NCI-H226 (cell line): ENCODE measurements at regions not wholly inside any gene's neighbourhood (a gene's known extent, or its start where the extent isn't known, plus 50 kb on each side); places are given as distances from the start of the nearest gene placed in this dataset.

Experiments used
- DNase-seq: peaks from one replicate; pipeline ENCODE4 v3.0.0-alpha.2; 2015

- DNase-seq: no peak
These were observed 260.7 kb upstream of the KLHL29 start for GRCh38 chr2:23124214-23124750.

- DNase-seq: no peak
These were observed 257.5 kb upstream of the KLHL29 start for GRCh38 chr2:23127465-23127864.

- no peak for DNase-seq
These were observed 256.2 kb upstream of the KLHL29 start for GRCh38 chr2:23128684-23129292.

- DNase-seq: no peak
These were observed 253.9 kb upstream of the KLHL29 start for GRCh38 chr2:23131066-23131575.

GRCh38 chr2:23132000-23132399 is 253.0 kb upstream of the KLHL29 start:
- DNase-seq: no peak

- DNase-seq: no peak
These were observed 252.0 kb upstream of the KLHL29 start for GRCh38 chr2:23132823-23133595.

- DNase-seq: no peak
These were observed 250.3 kb upstream of the KLHL29 start for GRCh38 chr2:23134726-23135125.

- peak; percentile 40 for DNase-seq
These were observed 249.4 kb upstream of the KLHL29 start for GRCh38 chr2:23135481-23136100.

GRCh38 chr2:23137166-23137565 is 247.8 kb upstream of the KLHL29 start:
- DNase-seq: no peak

GRCh38 chr2:23138701-23139100 is 246.3 kb upstream of the KLHL29 start:
- DNase-seq: no peak

GRCh38 chr2:23145460-23145859 is 239.5 kb upstream of the KLHL29 start:
- DNase-seq: no peak

GRCh38 chr2:23146011-23146410 is 239.0 kb upstream of the KLHL29 start:
- no peak for DNase-seq

- no peak for DNase-seq
These were observed 236.6 kb upstream of the KLHL29 start for GRCh38 chr2:23148342-23148741.

GRCh38 chr2:23149777-23150176 is 235.2 kb upstream of the KLHL29 start:
- DNase-seq: no peak

GRCh38 chr2:23153484-23153883 is 231.5 kb upstream of the KLHL29 start:
- no peak for DNase-seq

- DNase-seq: no peak
These were observed 230.0 kb upstream of the KLHL29 start for GRCh38 chr2:23155022-23155421.

GRCh38 chr2:23157812-23158211 is 227.2 kb upstream of the KLHL29 start:
- DNase-seq: no peak

- no peak for DNase-seq
These were observed 226.7 kb upstream of the KLHL29 start for GRCh38 chr2:23158306-23158705.

- DNase-seq: no peak
These were observed 225.1 kb upstream of the KLHL29 start for GRCh38 chr2:23159746-23160405.

- DNase-seq: no peak
These were observed 220.8 kb upstream of the KLHL29 start for GRCh38 chr2:23164173-23164572.

GRCh38 chr2:23169896-23170295 is 215.1 kb upstream of the KLHL29 start:
- no peak for DNase-seq

GRCh38 chr2:23171108-23171507 is 213.9 kb upstream of the KLHL29 start:
- DNase-seq: no peak

- DNase-seq: no peak
These were observed 206.6 kb upstream of the KLHL29 start for GRCh38 chr2:23178396-23178795.
